ENCODE measurements at regions not wholly inside any gene's neighbourhood (a gene's known extent, or its start where the extent isn't known, plus 50 kb on each side); places are given as distances from the start of the nearest gene placed in this dataset.
"Not testable (repeated sequence)": the region's sequence is repeated elsewhere in the genome, so short reads cannot be mapped to it uniquely, and the experiment has no call there.

GRCh38 chr6:144977250-144977864 is 692.2 kb downstream of the UTRN start:
- TF ChIP-seq, protein P1, sequence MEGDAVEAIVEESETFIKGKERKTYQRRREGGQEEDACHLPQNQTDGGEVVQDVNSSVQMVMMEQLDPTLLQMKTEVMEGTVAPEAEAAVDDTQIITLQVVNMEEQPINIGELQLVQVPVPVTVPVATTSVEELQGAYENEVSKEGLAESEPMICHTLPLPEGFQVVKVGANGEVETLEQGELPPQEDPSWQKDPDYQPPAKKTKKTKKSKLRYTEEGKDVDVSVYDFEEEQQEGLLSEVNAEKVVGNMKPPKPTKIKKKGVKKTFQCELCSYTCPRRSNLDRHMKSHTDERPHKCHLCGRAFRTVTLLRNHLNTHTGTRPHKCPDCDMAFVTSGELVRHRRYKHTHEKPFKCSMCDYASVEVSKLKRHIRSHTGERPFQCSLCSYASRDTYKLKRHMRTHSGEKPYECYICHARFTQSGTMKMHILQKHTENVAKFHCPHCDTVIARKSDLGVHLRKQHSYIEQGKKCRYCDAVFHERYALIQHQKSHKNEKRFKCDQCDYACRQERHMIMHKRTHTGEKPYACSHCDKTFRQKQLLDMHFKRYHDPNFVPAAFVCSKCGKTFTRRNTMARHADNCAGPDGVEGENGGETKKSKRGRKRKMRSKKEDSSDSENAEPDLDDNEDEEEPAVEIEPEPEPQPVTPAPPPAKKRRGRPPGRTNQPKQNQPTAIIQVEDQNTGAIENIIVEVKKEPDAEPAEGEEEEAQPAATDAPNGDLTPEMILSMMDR (IDR thresholded peaks at IDR 0.05): not testable (repeated sequence)
- TF ChIP-seq ELF4 (CRISPR knock-in tag; IDR thresholded peaks at IDR 0.05; ENCODE audit: low read depth); HMGXB4 (CRISPR knock-in tag; IDR thresholded peaks at IDR 0.05); TEAD4 (CRISPR knock-in tag; IDR thresholded peaks at IDR 0.05): not testable (repeated sequence)

Measured in WTC11 (cell line).